HEK293T (cell line): ENCODE measurements at regions not wholly inside any gene's neighbourhood (a gene's known extent, or its start where the extent isn't known, plus 50 kb on each side); places are given as distances from the start of the nearest gene placed in this dataset.

Source experiments
- CTCF ChIA-PET: fragments of 350-600 bp; formaldehyde crosslinking; extraction: SDS; loops from one replicate; lab custom pipeline; 2021; ENCODE audit warnings: antibody characterized with exemption, inconsistent platforms; lab: Yijun Ruan, JAX
- POLR2A ChIA-PET: fragments of 350-600 bp; formaldehyde crosslinking; extraction: SDS; loops from one replicate; lab custom pipeline; 2020; ENCODE audit warnings: antibody characterized with exemption, inconsistent platforms; lab: Yijun Ruan, JAX
- DNase-seq: peaks from one replicate; pipeline ENCODE4 v3.0.0; 2012; ENCODE audit warnings: mixed read lengths; ENCODE audit errors: extremely low spot score
- ARNT ChIP-seq: fragments of 450-650 bp; IDR thresholded peaks from 2 replicates; pipeline ENCODE4 v1.6.1; 2017; ENCODE audit warnings: mild to moderate bottlenecking
- BHLHE40 ChIP-seq: fragments of 450-650 bp; IDR thresholded peaks from 2 replicates; pipeline ENCODE4 v1.6.1; 2016; ENCODE audit warnings: mild to moderate bottlenecking, moderate library complexity, borderline replicate concordance
- CTBP1 ChIP-seq: fragments of 450-650 bp; IDR thresholded peaks from 2 replicates; pipeline ENCODE4 v1.6.1; 2016; ENCODE audit warnings: borderline replicate concordance
- ELF4 ChIP-seq: fragments of 450-650 bp; IDR thresholded peaks from 2 replicates; pipeline ENCODE4 v1.6.1; 2017; ENCODE audit warnings: antibody characterized with exemption
- FOXA1 ChIP-seq: fragments of 450-650 bp; IDR thresholded peaks from 2 replicates; pipeline ENCODE4 v1.6.1; 2016; ENCODE audit warnings: mild to moderate bottlenecking
- FOXK2 ChIP-seq: fragments of 450-650 bp; IDR thresholded peaks from 2 replicates; pipeline ENCODE4 v1.6.1; 2016; ENCODE audit warnings: mild to moderate bottlenecking
- FOXM1 ChIP-seq: fragments of 450-650 bp; IDR thresholded peaks from 2 replicates; pipeline ENCODE4 v1.6.1; 2017; ENCODE audit warnings: mild to moderate bottlenecking, borderline replicate concordance
- HDGF ChIP-seq: fragments of 450-650 bp; IDR thresholded peaks from 2 replicates; pipeline ENCODE4 v1.6.1; 2017; ENCODE audit warnings: antibody characterized with exemption, borderline replicate concordance
- L3MBTL2 ChIP-seq: fragments of 450-650 bp; conservative IDR thresholded peaks from 2 replicates; pipeline ENCODE4 v1.6.1; 2016; ENCODE audit warnings: mild to moderate bottlenecking
- LEF1 ChIP-seq: fragments of 450-650 bp; IDR thresholded peaks from 2 replicates; pipeline ENCODE4 v1.6.1; 2017; ENCODE audit warnings: mild to moderate bottlenecking, borderline replicate concordance
- NFRKB ChIP-seq: fragments of 450-650 bp; IDR thresholded peaks from 2 replicates; pipeline ENCODE4 v1.6.1; 2016; ENCODE audit warnings: mild to moderate bottlenecking, moderate library complexity
- PKNOX1 ChIP-seq: fragments of 450-650 bp; IDR thresholded peaks from 2 replicates; pipeline ENCODE4 v1.6.1; 2016
- SP1 ChIP-seq: fragments of 450-650 bp; IDR thresholded peaks from 2 replicates; pipeline ENCODE4 v1.6.1; 2017
- SUZ12 ChIP-seq: fragments of 450-650 bp; IDR thresholded peaks from 2 replicates; pipeline ENCODE4 v1.6.1; 2016; ENCODE audit warnings: mild to moderate bottlenecking
- TARDBP ChIP-seq: fragments of 450-650 bp; IDR thresholded peaks from 2 replicates; pipeline ENCODE4 v1.6.1; 2016
- ZNF384 ChIP-seq: fragments of 450-650 bp; IDR thresholded peaks from 2 replicates; pipeline ENCODE4 v1.6.1; 2016

GRCh38 chr5:174183701-174184100 lies 138.2 kb downstream of the NSG2 start:
- POLR2A ChIA-PET = interaction anchor here (0.6 kb wide), 1 partner anchor 134 kb away, joined by 3 read pairs; no protein-coding TSS in a partner anchor
- CTCF ChIA-PET = no interaction called here
- TF ChIP-seq BHLHE40 (no peak), CTBP1 (no peak), FOXK2 (no peak), ARNT (no peak), ELF4 (no peak), PKNOX1 (no peak)
- no peak for DNase-seq

DNA sequence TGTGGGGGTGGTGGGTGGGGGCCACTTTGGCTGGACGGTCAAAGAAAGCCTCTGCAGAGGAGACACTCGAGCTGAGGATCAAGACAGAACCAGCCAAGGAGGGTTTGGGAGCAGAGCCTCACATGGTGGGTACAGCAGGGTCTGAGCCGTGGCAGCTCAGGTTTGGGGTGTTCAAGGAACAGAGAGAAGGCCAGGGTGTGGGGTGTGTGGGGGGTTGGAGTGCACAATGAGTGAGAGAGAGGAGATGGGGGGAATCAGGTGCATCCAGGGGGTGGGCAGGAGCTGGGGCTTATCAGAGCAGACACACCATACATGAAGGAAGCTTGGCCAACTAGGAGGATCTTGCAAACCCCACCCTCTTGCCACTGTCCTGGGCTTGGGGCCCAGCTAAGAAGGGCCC lies 140.0 kb downstream of the NSG2 start:
- CTCF ChIA-PET = interaction anchor here (0.6 kb wide), 1 partner anchor 549 kb away, joined by 3 read pairs; no protein-coding TSS in a partner anchor
- POLR2A ChIA-PET = no interaction called here
- DNase-seq = no peak
- TF ChIP-seq SUZ12 = no peak
- no peak for TF ChIP-seq HDGF
- TF ChIP-seq SP1 = no peak
- TF ChIP-seq BHLHE40 = no peak
- no peak for TF ChIP-seq CTBP1
- no peak for TF ChIP-seq FOXM1
- no peak for TF ChIP-seq FOXA1
- no peak for TF ChIP-seq PKNOX1
- no peak for TF ChIP-seq FOXK2
- no peak for TF ChIP-seq NFRKB
- no peak for TF ChIP-seq L3MBTL2
- TF ChIP-seq ELF4 = no peak
- no peak for TF ChIP-seq ARNT
- no peak for TF ChIP-seq ZNF384
- no peak for TF ChIP-seq LEF1

DNA sequence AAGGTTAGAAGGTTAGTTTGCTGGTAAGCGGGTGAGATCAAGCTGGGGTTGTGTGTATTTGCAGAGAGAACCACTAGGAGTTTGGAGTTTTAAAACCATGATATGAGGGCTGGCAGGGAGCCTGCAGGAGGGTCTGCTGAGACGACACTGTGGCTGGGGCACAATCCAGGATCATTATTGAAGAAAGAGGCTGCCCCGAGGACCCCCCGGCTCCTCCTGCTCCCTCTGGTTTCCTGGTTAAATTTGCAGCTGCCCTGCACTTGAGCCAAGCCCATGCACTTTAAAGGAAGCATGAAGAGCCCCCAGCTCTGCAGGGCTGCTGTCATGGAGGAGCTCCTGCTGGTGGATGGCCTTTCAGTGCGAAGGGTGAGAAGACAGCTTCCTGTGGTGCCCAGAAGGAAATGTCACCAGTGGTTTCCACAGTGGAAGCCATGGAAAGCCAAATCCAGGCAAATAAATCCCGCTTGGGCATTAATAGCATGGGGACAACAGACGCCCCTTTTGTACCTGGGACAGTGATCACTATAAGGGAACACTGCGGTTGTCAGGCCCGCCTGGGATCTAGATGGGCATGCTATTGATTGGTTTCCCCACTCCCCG lies 140.7 kb downstream of the NSG2 start:
- POLR2A ChIA-PET = no interaction called here
- CTCF ChIA-PET = no interaction called here
- TF ChIP-seq L3MBTL2 (no peak), ARNT (no peak), FOXK2 (no peak), ELF4 (no peak), SP1 (no peak), SUZ12 (no peak), ZNF384 (no peak), HDGF (no peak), NFRKB (no peak)
- DNase-seq = no peak

GRCh38 chr5:174187001-174187400 lies 141.5 kb downstream of the NSG2 start:
- TF ChIP-seq HDGF (no peak), NFRKB (no peak), L3MBTL2 (no peak), FOXM1 (no peak), LEF1 (no peak), TARDBP (no peak)
- DNase-seq = no peak
- CTCF ChIA-PET = no interaction called here
- POLR2A ChIA-PET = no interaction called here

DNA sequence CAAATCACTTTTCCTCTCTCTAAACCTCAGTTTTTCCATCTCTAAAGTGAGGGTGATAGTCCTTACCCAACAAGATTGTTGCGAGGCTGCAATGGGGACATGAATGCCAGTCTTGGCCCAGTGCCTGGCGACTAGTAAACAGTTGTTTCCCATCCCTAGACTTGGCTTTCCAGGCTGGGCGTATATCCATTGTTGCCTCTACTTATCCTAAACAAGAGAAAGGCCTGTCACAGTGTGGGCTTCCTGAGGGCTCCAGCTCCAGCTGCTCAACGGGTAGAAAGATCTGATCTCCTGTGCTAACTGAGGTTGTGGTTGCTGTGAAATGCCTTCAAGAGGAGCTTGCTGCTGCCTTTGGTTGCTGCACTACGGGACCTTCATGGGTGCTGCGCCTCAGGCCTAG lies 142.0 kb downstream of the NSG2 start:
- ChIA-PET CTCF (no interaction called here), POLR2A (no interaction called here)
- TF ChIP-seq ELF4 = no peak
- TF ChIP-seq L3MBTL2 = no peak
- no peak for TF ChIP-seq HDGF
- no peak for TF ChIP-seq TARDBP
- no peak for TF ChIP-seq FOXK2
- no peak for TF ChIP-seq ZNF384
- TF ChIP-seq ARNT = no peak
- no peak for TF ChIP-seq LEF1
- DNase-seq = no peak

- no peak for TF ChIP-seq FOXA1
- TF ChIP-seq L3MBTL2 = no peak
- no peak for TF ChIP-seq HDGF
- no peak for TF ChIP-seq ELF4
These were observed 142.8 kb downstream of the NSG2 start for GRCh38 chr5:174188295-174188694.

DNA sequence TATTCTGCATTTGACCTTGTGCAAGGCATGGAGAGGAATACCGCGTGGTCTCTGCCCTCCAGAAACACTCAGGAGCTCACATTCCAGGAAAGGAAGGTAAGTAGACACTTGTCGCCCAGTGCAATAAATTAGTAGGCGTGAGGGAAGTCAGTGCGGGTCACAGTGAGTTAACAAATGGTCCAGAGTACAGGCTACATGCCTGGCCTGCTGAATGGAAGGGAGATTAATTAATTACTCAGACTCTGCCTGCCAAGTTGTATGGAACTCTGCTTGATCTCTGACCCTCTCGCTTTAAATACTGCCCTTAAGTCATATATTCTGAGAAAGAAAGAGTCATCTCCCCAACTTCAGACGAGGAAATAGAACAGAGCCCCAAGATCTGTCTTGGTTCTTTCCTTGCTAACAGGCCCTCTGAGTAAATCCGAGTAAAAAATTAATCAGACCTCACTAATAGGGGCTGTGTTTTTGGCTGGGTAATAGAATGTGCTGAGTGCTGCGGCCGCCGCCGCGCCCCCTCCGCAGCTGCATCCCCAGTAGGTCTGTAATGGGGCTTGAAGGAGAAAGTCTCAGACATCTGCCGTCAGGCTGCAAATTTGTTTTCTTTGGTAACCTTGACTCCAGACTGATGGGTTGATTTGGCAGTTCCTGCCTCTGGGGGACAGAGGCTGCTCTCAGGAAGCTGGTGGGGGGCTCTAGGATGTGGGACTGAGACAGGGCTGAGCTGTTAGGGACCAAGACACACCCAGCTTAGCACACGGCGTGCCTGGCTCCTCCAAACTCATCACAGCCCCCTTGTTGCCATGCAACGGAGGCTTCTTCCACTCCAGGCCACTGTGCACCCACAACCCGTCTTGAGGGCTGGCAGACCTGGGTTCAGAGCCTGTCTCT lies 144.4 kb downstream of the NSG2 start:
- CTCF ChIA-PET = no interaction called here
- DNase-seq = no peak
- no peak for TF ChIP-seq ZNF384
- no peak for TF ChIP-seq NFRKB
- no peak for TF ChIP-seq FOXK2
- no peak for TF ChIP-seq HDGF
- no peak for TF ChIP-seq SUZ12
- TF ChIP-seq PKNOX1 = no peak
- TF ChIP-seq BHLHE40 = no peak
- no peak for TF ChIP-seq CTBP1
- no peak for TF ChIP-seq FOXA1
- no peak for TF ChIP-seq TARDBP
- no peak for TF ChIP-seq LEF1
- no peak for TF ChIP-seq SP1
- no peak for TF ChIP-seq ELF4
- no peak for TF ChIP-seq ARNT
- no peak for TF ChIP-seq L3MBTL2
- no peak for TF ChIP-seq FOXM1
- POLR2A ChIA-PET = no interaction called here

More at GRCh38 chr5:174188295-174188694, 142.8 kb downstream of the NSG2 start:
- ChIA-PET POLR2A (no interaction called here), CTCF (no interaction called here)
- DNase-seq = no peak
